ENCODE measurements at regions not wholly inside any gene's neighbourhood (a gene's known extent, or its start where the extent isn't known, plus 50 kb on each side); places are given as distances from the start of the nearest gene placed in this dataset.

DNA sequence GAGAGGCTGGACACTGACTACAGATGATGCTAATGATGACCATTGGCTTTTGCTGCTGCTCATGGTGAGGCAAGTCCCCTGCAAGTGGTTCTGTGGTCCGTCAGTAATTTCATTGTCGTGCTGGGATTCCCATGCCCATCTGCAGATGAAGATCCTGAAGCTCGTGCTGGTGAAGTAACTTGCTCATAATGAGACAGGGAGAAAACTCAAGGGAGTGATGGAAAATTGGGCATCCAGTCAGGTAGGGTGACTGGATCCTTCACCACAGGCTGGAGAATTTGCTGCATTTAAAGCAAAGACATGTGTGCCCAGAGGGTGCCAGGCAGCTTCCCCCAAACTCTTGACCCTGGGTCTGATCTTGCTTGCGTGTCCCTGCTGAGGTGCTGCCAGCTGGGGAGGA lies 125.6 kb downstream of the TSN start (continued):
- TF ChIP-seq CEBPB (IDR thresholded peaks at IDR 0.05; ENCODE audit: low read depth, low read length) = no peak
- TF ChIP-seq EGR1 (IDR thresholded peaks at IDR 0.05; ENCODE audit: borderline replicate concordance, low read depth, low read length) = no peak
